ENCODE measurements at regions not wholly inside any gene's neighbourhood (a gene's known extent, or its start where the extent isn't known, plus 50 kb on each side); places are given as distances from the start of the nearest gene placed in this dataset.

- peaks cover 0 to 4% (median 0%) of the 10 kb centered on the region in 4 donors for H3K4me1 ChIP-seq
- H3K27ac ChIP-seq, result no peak overlapping the region
- no peak for DNase-seq (ENCODE audit: low spot score in 2 of 2)
- H3K9me3 ChIP-seq, result no peaks in the 10 kb centered on the region
- no peaks in the 10 kb centered on the region for H3K36me3 ChIP-seq
- WGBS, 2 donors, result 29 to 46% methylated on average over 3 of the region's 3 CpGs
- TF ChIP-seq CTCF (IDR thresholded peaks at IDR 0.05) (no peak), EP300 (IDR thresholded peaks at IDR 0.05) (no peak), POLR2A (IDR thresholded peaks at IDR 0.05) (no peak)
- H3K27me3 ChIP-seq, result no peaks in the 10 kb centered on the region
- H3K4me3 ChIP-seq, result no peak overlapping the region
These were observed 374.2 kb downstream of the SETD4 start for GRCh38 chr21:35686156-35686555.

GRCh38 chr21:35683664-35684304, 376.5 kb downstream of the SETD4 start:
- no peaks in the 10 kb centered on the region for H3K27me3 ChIP-seq
- TF ChIP-seq CTCF (IDR thresholded peaks at IDR 0.05), result no peak
- H3K4me1 ChIP-seq, result peaks cover 0 to 4% (median 0%) of the 10 kb centered on the region in 4 donors
- H3K36me3 ChIP-seq, result no peaks in the 10 kb centered on the region
- no peak overlapping the region for H3K27ac ChIP-seq
- DNase-seq (ENCODE audit: low spot score in 2 of 2), result no peak
- no peak overlapping the region for H3K4me3 ChIP-seq
- 93 to 94% methylated on average over 3 of the region's 3 CpGs for WGBS, 2 donors
- no peaks in the 10 kb centered on the region for H3K9me3 ChIP-seq

- no peak overlapping the region for H3K27ac ChIP-seq
- H3K4me3 ChIP-seq, result no peak overlapping the region
- DNase-seq (ENCODE audit: low spot score in 2 of 2), result no peak
- peaks cover 0 to 4% (median 0%) of the 10 kb centered on the region in 4 donors for H3K4me1 ChIP-seq
- WGBS, 2 donors, result 87% methylated on average over 2 of the region's 2 CpGs
- no peaks in the 10 kb centered on the region for H3K27me3 ChIP-seq
- H3K36me3 ChIP-seq, result no peaks in the 10 kb centered on the region
- no peak for TF ChIP-seq EP300 (IDR thresholded peaks at IDR 0.05)
- TF ChIP-seq POLR2A (IDR thresholded peaks at IDR 0.05), result no peak
- TF ChIP-seq CTCF (IDR thresholded peaks at IDR 0.05), result no peak
- no peaks in the 10 kb centered on the region for H3K9me3 ChIP-seq
These were observed 377.3 kb downstream of the SETD4 start for GRCh38 chr21:35682904-35683549.

- Histone ChIP-seq H3K27me3 (no peaks in the 10 kb centered on the region), H3K4me1 (no peaks in the 10 kb centered on the region), H3K27ac (no peak overlapping the region), H3K4me3 (no peak overlapping the region), H3K36me3 (no peaks in the 10 kb centered on the region), H3K9me3 (no peaks in the 10 kb centered on the region)
- TF ChIP-seq EP300 (IDR thresholded peaks at IDR 0.05), result no peak
- no peak for TF ChIP-seq CTCF (IDR thresholded peaks at IDR 0.05)
- no peak for TF ChIP-seq POLR2A (IDR thresholded peaks at IDR 0.05)
- no peak for DNase-seq (ENCODE audit: low spot score in 2 of 2)
- 74 to 82% methylated on average over 7 of the region's 7 CpGs for WGBS, 2 donors
These were observed 378.4 kb downstream of the SETD4 start for GRCh38 chr21:35681946-35682345.

GRCh38 chr21:35679076-35679475, 381.2 kb downstream of the SETD4 start:
- no peaks in the 10 kb centered on the region for H3K27me3 ChIP-seq
- no peaks in the 10 kb centered on the region for H3K9me3 ChIP-seq
- no peak overlapping the region for H3K27ac ChIP-seq
- H3K36me3 ChIP-seq, result no peaks in the 10 kb centered on the region
- H3K4me3 ChIP-seq, result no peak overlapping the region
- DNase-seq (ENCODE audit: low spot score in 2 of 2), result no peak
- WGBS, 2 donors, result 90 to 96% methylated on average over 2 of the region's 2 CpGs
- TF ChIP-seq EP300 (IDR thresholded peaks at IDR 0.05) (no peak), CTCF (IDR thresholded peaks at IDR 0.05) (no peak), POLR2A (IDR thresholded peaks at IDR 0.05) (no peak)
- no peaks in the 10 kb centered on the region for H3K4me1 ChIP-seq

Measured in tibial nerve (tissue), 4 donors.